GM19239 (cell line): ENCODE measurements at regions not wholly inside any gene's neighbourhood (a gene's known extent, or its start where the extent isn't known, plus 50 kb on each side); places are given as distances from the start of the nearest gene placed in this dataset.

Experiments
- DNase-seq: peaks from one replicate; pipeline ENCODE4 v3.0.0; 2011; ENCODE audit warnings: low spot score; ENCODE audit not compliant: insufficient read length
- FAIRE-seq: peaks from 2 replicates; lab custom pipeline; 2011; peaks lifted over from hg19 to GRCh38; lab: Jason Lieb, UNC

DNA sequence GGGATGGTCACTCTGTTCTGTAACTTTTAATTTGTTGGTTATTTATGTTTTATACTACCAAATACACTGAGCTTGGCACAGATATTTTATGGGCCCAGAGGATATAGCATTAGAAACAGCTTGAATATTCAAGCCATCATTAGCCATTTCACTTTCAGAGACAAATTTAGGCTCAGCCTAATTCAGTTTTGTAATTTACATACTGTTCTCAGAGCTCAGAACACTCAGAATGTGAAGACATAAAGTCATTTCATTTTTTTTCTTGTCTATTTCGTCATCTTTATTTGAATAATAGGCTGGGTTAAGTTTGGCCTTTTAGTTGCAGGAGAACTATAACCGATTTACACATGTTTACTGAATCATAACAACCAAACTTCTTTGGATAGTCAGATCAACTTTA lies 361.7 kb downstream of the SNAPC1 start:
- DNase-seq (no peak), FAIRE-seq (no peak)

DNA sequence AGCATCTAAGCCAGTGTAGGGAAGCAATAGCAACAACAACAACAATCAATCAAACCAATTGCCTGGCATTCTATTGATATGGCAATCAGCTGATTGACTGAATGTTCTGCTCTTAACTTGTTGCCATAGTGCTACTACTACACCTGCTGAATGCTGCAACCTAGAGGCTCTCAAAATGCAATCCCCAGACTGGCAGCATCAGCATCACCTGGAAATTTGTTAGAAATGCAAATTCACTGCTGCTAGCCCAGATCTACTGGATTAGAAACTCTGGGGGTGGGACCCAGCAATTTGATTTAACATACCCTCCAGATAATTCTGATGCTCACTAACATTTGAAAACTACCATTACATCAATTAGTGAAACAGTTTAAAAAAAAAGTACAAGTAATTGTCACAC lies 363.6 kb downstream of the SNAPC1 start:
- FAIRE-seq = no peak
- no peak for DNase-seq

DNA sequence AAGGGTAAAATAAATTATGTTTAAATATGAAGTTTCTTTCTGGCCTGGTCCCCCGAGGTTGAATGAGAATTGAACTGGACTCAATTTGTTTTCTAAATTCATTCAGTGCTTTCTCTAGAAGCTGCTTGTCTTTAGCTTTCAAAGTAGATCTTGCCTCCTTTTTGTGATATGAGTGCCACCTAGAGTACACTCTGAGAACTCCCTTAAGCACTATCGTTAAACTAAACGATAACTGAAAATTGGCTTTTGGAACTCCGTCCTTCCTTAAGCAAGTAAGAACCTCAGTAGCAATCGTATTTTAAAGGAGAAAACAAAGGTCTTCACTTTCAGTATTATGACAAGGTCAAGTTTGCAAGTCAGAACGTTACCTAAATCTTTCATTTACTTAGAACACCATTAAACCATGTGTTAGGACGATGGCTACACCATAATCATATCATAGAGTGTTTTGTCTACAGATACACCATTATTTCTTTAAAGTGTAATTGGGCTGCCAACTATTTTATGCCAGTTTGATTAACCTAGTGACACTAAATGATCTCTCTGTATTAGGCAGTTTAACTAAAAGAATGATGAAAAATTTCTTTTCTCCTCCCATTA lies 364.8 kb downstream of the SNAPC1 start:
- peak; percentile 19 for DNase-seq
- FAIRE-seq = peak; percentile 61

DNA sequence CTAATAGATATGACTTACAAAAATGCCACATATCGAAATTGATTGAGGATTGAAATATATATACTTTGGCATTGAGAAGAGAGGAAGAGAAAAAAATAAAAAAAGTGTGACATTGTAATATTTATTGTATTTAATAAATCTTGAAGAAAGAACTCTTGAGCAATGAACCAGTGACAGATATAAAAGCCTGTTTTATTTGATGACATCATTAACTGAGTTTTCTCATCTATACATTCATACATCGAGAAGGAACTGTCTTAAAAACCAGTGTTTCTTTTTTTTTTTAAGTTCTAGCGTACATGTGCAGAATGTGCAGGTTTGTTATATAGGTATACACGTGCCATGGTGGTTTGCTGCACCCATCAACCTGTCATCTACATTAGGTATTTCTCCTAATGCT lies 368.2 kb downstream of the SNAPC1 start:
- no peak for DNase-seq
- no peak for FAIRE-seq

DNA sequence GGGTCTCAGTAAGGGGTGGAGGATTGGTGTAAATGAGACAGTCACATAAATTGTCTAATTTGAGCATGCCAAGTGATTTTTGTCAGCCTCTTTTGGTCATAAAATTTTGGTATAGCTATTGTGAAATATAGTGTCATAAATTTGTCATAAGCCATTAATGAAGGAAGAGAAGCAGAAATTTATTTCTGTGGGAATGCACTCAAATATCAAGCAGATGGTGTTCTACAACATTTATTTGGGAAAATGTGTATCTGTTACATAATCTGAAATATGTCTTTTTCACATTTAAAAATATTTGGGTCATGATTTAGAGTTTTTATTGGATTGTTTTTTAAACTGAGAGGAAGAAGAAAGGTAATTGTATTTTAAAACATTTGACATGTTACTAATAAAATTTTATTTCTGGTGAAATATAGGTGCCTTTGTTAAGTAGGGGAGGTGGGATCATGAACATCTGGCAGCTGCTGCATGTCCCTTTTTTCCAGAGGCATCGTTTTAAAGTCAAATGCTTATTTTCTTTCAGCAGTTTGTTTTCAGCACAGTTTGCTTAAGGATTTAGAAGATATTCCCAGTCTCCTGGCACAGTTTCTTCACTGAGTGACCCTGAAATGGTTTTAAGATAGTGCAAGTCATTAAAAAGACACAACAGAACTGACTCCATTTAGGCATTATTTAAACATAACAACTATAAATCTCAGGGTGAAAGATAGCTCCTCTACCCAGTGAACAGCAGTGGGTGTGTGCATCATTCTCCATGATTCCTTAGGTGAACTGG lies 371.7 kb downstream of the SNAPC1 start:
- FAIRE-seq = no peak
- no peak for DNase-seq

DNA sequence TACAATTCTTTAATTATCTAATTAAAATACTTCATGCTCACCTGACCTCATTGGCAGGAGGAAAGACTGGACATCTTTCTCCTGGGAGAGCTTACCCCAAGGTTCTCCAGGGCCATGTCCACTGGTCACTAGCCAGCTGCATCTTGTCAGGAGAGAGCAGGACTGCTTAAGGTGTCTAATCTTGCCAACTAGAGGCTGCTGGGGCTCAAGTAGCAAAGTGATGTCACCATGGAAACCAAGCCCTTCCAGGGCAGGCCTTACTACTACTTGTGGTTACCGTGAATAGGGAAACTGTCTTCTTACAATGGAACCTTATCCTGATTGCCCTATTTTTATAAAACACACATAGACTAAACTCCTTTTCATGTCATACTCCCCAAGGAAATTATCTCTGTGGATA lies 376.4 kb downstream of the SNAPC1 start:
- FAIRE-seq (no peak), DNase-seq (no peak)

DNA sequence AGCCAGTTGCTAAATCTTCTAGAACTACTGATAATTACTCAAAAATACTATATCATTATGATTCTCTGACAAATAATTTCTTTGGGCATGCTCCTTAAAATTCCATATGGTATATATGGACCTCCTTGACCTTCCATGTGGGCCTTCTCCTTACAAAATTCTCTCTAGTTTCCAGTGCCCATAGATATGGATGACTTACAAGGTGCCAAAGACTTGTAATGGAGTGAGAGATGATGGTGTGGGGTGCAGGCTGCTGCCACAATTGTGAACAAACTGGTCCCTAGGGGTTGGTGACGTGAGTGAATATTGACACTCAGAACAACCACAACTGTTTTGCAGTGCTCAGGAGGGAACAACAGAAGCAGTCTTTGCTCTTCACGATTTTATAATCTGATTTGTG lies 378.9 kb downstream of the SNAPC1 start:
- DNase-seq (no peak), FAIRE-seq (no peak)

DNA sequence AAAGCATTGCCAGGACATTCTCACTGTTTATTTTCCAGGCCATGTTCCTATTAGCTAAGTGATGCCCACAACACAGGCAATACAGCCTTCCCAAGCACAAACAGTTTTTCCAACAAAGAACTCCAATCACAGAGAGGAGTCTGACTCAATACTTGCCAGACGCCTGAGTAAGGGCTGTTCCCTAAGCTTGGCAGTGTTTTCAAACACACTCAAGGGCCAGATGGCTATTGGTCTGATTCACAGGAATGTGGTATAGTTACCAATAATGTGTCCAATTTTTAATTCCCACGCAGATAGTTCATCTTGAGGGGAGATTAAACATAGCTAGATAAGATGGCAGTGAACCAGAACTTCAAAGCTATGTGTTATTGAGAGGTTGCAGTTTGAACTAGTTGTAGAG lies 381.0 kb downstream of the SNAPC1 start:
- DNase-seq = no peak
- FAIRE-seq = no peak

DNA sequence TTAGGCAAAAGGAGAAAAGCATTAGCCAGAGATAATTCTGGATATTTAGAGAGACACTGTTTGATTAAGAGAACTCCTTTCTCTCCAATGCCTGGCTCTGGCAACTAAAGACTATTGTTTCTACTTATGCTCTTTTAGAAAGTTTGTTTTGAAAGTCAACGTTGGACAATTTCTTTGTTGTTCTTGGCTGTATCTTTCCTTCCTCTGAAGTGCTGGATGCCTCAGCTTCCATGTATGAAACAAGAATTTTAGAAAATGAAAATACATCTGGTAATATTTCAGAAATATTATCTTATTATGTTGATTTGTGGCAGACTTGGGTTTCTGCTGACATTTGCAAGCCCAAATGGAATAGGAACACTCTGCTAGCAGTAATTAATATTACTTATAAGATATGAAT lies 382.6 kb downstream of the SNAPC1 start:
- DNase-seq (no peak), FAIRE-seq (no peak)

DNA sequence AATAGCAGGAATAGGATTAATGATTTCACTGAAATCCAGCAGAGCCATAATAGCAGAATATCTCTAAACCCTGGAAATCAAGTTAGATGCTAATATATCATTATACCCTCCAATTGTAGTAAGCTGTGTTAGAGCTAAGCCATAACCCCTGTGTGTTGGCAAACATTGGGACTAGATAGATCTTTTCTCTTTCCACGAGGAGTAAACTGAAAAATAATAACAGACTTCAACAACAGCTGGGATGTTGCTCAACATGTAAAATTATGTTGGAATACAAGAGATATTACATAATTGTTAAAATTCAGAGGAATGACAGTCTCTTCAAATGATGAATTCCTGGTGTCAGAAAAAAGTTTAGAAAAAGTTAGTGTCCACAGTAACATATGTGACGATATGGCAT lies 383.8 kb downstream of the SNAPC1 start:
- FAIRE-seq (no peak), DNase-seq (no peak)

DNA sequence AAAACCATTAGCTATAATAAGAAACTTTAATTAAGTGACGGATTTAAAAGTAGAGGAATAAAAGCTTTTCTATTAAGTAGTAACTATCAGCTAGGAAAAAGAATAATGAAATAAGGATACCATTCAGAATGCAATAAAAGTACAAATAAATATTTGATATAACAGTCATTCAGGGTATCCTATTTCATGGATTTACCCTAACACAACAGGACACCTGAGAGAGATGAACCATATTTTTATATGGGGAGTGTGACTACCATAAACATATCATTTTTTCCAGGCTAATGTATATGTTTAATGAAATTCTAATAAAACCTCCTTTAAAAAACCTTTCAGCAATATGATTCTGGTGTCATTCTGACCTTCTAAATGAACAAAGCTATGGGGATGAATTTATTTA lies 393.8 kb downstream of the SNAPC1 start:
- no peak for DNase-seq
- FAIRE-seq = no peak

DNA sequence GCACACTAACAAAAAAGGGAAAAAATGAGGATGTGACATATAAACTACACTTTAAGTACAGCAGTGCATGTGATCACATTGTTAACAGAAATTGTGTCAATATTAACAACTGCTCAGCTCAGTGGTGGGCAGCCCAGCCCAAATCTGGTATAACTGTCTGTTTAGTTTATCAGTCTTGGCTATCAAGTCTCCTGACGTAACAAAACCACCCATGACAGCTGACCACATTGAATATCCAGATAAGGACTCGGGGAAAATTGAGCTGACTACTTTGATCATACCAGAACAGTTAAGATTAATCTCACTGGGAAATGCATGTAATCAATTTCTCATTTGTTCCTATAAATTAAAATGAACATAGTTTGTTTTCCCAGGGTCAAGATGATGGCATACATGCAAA lies 396.6 kb downstream of the SNAPC1 start:
- no peak for DNase-seq
- no peak for FAIRE-seq

DNA sequence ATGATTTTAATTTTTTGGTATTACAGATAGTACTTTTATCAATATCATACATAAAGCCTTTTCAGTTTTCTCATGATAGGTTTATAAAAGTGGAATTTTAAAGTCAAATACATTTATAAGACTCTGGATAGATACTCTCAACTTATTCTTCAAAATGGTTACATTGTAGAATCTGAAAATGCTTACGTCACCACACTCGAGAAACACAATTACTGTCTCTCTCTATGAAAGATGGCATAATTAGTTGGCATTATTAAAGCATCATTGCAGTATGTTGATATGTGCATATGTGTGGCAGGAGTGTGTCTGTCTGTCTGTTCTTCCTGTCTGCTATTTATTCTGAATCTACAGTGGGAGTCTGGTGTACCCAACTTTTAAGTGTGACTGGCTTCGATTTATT lies 397.1 kb downstream of the SNAPC1 start:
- FAIRE-seq (no peak), DNase-seq (no peak)

DNA sequence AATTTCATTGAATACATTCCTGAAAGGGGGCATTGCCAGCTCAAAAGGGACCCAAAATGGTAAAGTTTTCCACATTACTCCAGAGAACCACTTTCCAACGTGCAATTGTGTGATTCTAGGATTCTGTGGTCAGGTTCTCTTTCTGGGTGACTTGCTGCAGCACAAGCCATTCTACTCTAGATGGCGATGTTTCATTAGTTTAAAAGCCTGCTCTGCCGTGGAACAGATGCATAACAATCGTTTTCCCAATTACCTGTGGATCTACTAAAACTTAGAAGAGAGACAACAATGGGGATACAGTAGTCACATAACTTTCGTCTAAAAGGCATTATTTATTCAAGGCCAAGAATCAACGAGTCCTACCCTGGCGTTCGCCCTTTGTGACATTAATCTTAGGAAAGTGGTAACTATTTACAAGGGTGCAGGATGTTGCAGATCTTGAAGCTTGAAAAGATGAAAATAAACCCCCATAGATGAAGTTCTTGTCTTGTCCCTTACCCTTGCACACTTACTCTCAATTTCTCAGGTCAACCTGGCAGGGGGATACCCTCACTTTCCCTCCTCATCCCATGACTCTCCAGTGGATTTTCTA lies 400.9 kb downstream of the SNAPC1 start:
- FAIRE-seq = peak; percentile 69
- DNase-seq = peak; percentile 20

DNA sequence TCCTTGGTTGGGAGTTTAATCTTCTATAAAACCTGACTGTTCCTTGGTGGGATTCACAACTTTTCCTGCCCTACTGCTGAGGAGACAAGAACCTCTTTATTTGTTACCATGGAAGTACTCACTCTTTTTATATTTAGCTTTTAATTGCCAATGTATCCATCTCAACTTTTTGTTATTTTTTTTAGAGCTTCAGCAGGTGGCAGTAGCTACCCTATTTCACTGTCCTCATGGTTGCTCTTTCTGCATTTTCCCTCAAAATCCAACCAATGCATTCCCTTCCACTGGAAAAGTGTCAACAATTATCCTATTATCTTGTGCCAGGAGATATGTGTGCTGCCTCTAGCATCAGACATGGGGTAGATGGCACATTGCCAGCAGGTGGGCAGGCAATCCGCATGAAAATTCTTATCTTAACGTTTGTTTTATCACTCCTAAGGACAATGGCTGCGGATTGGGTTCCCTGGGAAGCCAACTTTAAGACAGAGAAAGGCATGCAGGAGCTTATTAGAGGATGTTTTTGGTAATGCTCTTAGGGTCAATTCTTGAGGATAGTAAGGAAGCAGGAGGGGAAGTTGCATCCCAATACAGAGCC lies 406.4 kb downstream of the SNAPC1 start:
- DNase-seq (no peak), FAIRE-seq (no peak)

DNA sequence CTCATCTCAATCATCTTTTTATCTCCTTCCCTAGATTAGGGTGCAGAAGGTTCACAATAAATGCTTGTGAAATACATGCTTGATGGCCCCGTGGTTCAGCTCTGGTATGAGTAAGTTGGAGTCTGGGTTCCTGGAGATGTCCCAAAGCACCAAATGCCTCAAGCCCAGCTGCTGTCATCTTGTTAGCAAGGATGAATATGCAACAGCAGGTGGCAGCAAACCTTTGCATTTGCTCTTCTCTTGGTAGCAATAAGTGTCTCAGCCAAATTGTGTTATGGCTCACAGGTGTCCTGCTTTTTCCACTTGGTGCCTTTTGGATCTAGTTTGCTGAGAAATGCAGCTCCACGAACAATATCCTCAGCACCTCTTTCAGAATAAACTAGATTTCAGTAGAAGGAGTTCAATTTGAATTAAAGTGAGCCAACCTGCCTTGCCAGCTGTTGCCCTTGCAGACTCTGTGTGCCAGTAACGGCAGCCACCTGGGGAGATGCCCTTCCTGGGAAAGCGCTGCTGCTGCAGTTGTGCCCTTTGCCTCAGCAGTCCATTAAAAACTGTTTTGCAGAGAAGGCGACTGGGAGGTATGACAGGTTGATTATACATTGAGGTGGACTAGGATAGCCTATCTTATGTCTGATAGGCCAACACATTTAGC lies 417.3 kb downstream of the SNAPC1 start:
- DNase-seq (peak; percentile 1), FAIRE-seq (peak; percentile 75)

DNA sequence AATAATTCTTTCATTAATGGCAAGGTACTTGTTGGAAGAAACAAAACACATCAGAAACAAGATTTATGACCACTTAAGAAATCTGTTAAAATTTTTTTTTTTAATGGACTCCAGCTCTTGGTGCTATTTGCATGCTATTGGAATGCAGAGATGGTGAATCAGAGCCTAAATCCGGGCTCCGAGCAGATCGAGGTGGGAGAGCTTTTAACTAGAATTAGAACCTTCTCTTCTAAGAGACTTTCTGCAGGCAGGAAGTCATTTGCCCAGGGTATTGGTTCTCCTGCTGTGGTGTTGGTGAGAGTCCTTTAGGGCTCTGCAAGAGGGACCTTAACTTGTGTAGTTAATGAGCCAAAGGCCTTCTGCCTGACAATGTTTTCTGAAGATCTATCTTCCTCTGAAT lies 419.4 kb downstream of the SNAPC1 start:
- FAIRE-seq = no peak

DNA sequence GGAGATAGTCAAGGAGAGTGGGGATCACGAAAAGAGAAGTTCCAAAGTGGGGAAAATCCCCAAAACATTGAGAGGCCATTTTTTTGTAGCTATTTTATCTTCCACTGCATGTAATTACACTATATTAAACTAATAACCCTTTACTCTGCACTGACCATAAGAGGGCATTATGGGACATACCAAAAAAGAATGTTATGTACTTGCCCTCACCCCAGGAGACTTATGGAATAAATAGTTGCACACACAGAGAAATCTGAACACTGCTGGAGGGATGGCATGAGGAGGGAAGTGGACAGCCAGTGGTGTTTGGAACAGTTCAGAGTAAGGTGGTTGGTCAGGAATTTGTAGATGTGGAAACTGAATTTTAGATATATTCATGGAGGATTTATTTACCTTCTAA lies 422.9 kb downstream of the SNAPC1 start:
- no peak for FAIRE-seq
- no peak for DNase-seq

More for the DNA sequence above, 419.4 kb downstream of the SNAPC1 start:
- DNase-seq = no peak

DNA sequence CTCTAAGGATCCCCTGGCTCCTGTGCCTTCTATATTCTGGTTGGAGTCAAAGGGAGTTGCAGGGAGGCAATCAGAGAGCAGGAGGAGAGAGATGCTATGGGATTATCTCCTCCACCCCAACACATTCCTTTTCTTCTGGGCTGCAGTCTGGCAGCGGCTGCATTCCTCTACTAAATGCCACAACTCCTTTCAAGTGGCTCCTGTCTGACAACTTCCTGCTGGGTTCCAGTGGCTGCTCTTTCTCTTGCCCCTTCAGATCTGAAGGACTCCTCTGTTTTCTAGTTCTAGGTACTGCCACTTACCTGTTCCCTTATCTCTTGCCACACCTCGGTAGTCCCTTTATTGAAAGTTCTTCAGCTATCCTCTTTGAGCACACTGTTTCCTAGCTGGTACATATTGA lies 425.0 kb downstream of the SNAPC1 start:
- no peak for DNase-seq
- no peak for FAIRE-seq

DNA sequence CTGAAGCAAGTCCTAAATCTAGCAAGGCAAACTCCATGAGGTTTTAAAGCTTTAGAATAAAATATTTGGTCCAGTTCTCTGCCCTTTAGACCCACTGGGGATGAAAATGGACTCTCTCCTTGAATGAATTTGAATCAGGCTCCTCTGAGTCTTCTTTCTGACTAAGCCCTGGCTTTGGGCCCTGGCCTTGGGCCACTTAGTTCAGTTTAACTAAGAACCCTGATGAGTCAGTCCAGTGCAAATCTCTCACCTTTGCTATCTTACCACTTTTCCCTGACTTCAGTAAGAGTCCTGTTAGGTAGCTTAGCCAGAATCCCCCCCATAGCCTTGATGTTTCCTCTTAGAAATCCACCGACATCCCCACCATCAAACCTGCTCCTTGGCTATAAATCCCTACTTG lies 427.5 kb downstream of the SNAPC1 start:
- no peak for FAIRE-seq
- no peak for DNase-seq

DNA sequence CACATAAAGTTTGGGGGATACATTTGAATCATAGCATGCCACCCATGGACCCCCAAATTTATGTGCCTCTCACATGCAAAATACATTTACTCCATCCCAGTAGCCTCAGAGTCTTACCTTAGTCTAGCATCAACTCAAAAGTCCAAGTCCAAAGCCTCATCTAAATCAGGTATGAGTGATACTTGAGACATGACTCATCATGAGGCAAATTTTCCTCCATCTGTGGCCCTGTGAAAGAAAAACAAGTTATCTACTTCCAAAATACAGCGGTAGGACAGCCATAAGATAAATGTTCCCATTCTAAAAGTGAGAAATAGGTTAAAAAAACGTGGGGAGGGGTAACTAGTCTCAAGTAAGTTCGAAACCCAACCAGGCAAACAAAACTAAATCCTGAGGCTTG lies 444.2 kb downstream of the SNAPC1 start:
- DNase-seq = no peak
- FAIRE-seq = no peak
